ENCODE measurements at regions not wholly inside any gene's neighbourhood (a gene's known extent, or its start where the extent isn't known, plus 50 kb on each side); places are given as distances from the start of the nearest gene placed in this dataset.

DNA sequence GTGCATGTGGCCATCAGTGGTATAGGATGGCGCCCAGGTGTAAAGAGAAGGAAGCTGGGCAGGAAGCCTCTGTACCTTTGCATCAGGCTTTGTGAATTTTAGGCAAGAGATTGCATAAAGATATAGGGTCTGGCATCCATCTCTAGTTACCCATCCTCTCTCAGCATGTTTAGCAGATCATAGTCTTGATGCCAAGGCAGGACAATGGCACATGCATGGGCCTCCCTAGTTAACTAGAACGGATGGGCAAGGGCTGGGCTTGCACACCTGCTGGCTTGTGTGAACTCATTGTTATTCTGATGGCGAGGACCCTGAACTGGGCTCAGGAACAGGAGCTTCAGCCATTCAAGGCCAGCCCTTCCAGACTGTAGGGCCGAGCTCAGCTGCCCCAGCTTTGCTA, 229.2 kb upstream of the NCAM1 start:
- TF ChIP-seq, protein P1, sequence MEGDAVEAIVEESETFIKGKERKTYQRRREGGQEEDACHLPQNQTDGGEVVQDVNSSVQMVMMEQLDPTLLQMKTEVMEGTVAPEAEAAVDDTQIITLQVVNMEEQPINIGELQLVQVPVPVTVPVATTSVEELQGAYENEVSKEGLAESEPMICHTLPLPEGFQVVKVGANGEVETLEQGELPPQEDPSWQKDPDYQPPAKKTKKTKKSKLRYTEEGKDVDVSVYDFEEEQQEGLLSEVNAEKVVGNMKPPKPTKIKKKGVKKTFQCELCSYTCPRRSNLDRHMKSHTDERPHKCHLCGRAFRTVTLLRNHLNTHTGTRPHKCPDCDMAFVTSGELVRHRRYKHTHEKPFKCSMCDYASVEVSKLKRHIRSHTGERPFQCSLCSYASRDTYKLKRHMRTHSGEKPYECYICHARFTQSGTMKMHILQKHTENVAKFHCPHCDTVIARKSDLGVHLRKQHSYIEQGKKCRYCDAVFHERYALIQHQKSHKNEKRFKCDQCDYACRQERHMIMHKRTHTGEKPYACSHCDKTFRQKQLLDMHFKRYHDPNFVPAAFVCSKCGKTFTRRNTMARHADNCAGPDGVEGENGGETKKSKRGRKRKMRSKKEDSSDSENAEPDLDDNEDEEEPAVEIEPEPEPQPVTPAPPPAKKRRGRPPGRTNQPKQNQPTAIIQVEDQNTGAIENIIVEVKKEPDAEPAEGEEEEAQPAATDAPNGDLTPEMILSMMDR (IDR thresholded peaks at IDR 0.05): no peak
- TF ChIP-seq ZFX (IDR thresholded peaks at IDR 0.05; ENCODE audit: borderline replicate concordance): no peak
